ENCODE measurements at regions not wholly inside any gene's neighbourhood (a gene's known extent, or its start where the extent isn't known, plus 50 kb on each side); places are given as distances from the start of the nearest gene placed in this dataset.

DNA sequence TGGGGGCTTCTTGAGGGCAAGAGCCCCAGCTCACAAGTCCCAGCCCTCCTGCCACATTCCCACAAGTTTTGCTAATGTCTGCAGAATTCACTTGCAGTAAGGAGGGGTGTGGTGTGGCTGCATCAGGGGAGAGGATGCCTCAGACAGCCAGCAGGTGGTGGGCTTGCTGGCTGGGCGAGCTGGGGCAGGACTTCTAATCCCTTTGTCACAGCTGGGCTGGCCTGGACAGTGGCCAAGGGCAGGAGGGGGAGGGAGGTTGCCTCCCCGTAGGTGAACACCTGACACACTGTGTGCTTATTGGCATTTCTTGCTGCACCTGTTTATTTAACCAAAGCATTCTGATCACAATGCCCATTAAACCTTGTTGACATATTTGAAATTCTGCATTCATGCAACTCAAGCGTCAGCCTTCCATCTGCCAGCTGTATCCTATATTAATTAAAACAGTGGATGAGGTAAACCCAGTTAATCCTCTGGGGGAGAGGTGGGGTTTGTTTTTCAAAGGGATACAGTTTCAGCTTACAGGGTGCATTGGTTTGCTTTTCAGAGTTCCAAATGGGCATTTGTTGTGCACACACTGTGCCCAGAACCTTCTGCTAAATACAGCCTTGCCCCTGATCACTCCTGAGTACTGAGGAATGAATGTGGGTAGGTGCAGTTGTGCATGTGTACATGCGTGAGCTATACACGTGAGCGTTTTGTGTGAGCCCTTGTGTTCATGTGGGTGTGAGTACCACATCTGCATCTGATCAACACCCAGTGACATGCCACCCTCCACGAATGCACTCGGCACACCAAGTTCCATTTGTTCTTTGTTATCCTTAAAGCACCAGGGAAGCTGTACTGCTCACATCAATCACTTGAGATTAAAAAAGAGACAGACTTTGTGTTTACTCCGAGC is 268.7 kb downstream of the XXYLT1 start:
- H3K27me3 ChIP-seq (ENCODE audit: control insufficient read depth in 2 of 2, insufficient read depth in 1 of 2, low read length in 1 of 2), result no peaks in the 10 kb centered on the region
- H3K36me3 ChIP-seq (ENCODE audit: control insufficient read depth in 2 of 2, insufficient read depth in 2 of 2, low read length in 1 of 2), result no peaks in the 10 kb centered on the region
- peak in 4 of 9 donors; percentile 18 to 53 (median 38) for DNase-seq (ENCODE audit: low read depth in 6 of 9, low spot score in 9 of 9)
- no peaks in the 10 kb centered on the region for H3K9me3 ChIP-seq (ENCODE audit: control insufficient read depth in 2 of 2, insufficient read depth in 1 of 2, low read length in 1 of 2)
- peaks cover 0 to 10% of the 10 kb centered on the region in 2 donors for H3K4me1 ChIP-seq (ENCODE audit: control insufficient read depth in 2 of 2, insufficient read depth in 2 of 2, low read length in 2 of 2)
- no peak overlapping the region for H3K4me3 ChIP-seq (ENCODE audit: low read length in 2 of 2)
- H3K27ac ChIP-seq (ENCODE audit: low read depth in 1 of 2, low read length in 1 of 2), result no peak overlapping the region
- WGBS, result 67% methylated on average over 9 of the region's 9 CpGs

DNA sequence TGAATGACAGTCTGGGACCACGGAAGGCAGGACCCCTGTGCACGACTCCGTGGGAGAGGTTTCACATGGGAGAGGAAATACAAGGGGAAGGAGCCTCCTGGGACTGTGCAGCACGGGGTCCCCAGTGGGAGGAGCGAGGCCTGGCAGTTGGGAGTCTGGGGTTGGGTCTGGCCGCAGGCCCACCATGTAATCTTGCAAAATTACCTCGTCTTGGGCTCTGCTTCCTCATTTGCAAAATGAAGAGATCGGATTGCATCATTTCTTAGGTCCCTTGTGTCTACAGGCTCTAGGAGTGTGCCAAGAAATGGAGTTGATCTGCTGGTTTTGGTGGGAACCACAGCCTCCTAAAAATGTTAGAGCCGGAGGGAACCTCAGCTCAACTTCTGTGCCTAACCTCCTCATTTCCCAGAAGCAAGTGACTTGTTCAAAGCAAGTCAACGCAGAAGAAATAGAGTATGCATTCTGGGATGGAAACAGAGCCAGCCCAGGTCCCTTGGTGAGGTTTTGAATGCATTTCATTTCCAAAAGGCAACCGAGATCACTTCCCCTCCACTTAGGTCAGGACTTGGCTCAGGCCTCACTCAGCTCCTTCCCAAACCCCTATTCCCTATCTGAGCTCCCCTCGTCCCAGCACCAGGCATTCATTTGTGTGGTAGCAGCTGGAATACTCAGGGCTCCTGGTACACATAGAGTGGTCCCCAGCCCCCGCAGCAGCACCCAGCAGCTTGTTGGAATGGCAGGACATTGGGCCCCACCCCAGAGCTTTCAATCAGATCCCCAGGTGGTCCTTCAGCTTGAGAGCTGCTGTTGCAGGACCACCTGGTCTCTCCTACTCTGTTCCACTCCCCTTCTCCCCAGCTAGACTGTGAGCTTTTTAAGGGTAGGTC is 267.7 kb downstream of the XXYLT1 start:
- peak in 1 of 9 donors; percentile 22 for DNase-seq (ENCODE audit: low read depth in 6 of 9, low spot score in 9 of 9)
- no peaks in the 10 kb centered on the region for H3K27me3 ChIP-seq (ENCODE audit: control insufficient read depth in 2 of 2, insufficient read depth in 1 of 2, low read length in 1 of 2)
- H3K4me1 ChIP-seq (ENCODE audit: control insufficient read depth in 2 of 2, insufficient read depth in 2 of 2, low read length in 2 of 2), result peaks cover 0 to 15% of the 10 kb centered on the region in 2 donors
- no peaks in the 10 kb centered on the region for H3K36me3 ChIP-seq (ENCODE audit: control insufficient read depth in 2 of 2, insufficient read depth in 2 of 2, low read length in 1 of 2)
- WGBS, result 49% methylated on average over 13 of the region's 13 CpGs
- no peak overlapping the region for H3K4me3 ChIP-seq (ENCODE audit: low read length in 2 of 2)
- H3K27ac ChIP-seq (ENCODE audit: low read depth in 1 of 2, low read length in 1 of 2), result no peak overlapping the region
- H3K9me3 ChIP-seq (ENCODE audit: control insufficient read depth in 2 of 2, insufficient read depth in 1 of 2, low read length in 1 of 2), result no peaks in the 10 kb centered on the region

DNA sequence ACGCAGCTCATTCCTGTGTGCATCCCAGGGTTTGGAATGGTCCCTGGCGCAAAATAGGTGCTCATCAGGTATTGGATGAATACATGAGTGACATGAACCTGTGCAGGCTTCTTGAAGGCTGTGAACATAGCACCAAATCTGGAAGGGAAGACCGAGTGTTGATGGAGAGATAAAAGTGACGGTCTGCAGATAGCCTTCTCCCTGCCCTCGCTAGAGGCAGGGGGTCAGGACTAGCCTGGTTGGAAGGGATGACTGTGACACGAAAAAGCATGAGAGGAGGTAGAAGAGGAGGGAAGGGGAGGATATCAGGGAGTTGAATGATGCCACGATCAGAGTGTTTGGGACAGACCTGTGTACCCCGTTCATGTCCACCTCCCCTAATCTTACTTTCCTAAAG is 267.1 kb downstream of the XXYLT1 start:
- no peak for DNase-seq (ENCODE audit: low read depth in 6 of 9, low spot score in 9 of 9)
- H3K4me3 ChIP-seq (ENCODE audit: low read length in 2 of 2), result no peak overlapping the region
- no peaks in the 10 kb centered on the region for H3K27me3 ChIP-seq (ENCODE audit: control insufficient read depth in 2 of 2, insufficient read depth in 1 of 2, low read length in 1 of 2)
- no peaks in the 10 kb centered on the region for H3K36me3 ChIP-seq (ENCODE audit: control insufficient read depth in 2 of 2, insufficient read depth in 2 of 2, low read length in 1 of 2)
- H3K9me3 ChIP-seq (ENCODE audit: control insufficient read depth in 2 of 2, insufficient read depth in 1 of 2, low read length in 1 of 2), result no peaks in the 10 kb centered on the region
- peaks cover 0 to 15% of the 10 kb centered on the region in 2 donors for H3K4me1 ChIP-seq (ENCODE audit: control insufficient read depth in 2 of 2, insufficient read depth in 2 of 2, low read length in 2 of 2)
- no peak overlapping the region for H3K27ac ChIP-seq (ENCODE audit: low read depth in 1 of 2, low read length in 1 of 2)
- WGBS, result 98% methylated on average over 8 of the region's 8 CpGs

DNA sequence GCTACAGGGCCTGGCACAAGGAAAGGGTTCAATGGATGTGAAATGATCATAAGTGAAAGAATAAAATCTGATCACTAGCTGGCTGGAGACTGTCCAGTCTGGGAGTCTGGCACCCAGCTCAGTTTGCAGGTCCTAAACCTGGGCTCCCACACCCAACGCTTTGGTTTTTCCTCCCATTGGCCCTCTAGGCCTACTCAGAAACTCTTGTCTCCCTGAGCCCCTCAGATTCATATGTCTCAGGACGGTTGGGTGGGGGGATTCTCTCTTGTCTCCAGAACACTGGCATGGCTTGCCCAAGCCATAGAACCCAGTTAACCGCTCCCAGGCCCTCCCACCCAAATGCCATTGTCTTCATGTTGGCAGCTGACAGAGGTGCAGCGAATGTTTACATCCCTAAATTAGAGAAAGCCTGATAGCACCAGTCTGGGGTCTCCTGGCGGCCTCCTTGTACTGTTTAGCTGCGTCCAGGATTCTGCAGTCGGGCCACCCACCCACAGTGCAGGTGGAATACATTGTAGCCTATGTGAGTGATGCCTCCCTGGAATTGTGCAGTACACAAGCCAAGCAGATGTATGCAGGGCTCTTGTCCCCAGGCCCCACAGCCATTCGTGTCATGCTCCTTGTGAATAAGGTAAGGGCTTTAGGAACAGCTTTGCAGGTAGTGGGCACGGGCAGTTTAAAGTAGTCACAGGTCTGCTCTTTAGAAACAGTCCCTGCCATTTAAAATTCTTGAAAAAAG is 266.3 kb downstream of the XXYLT1 start:
- Histone ChIP-seq H3K4me1 (ENCODE audit: control insufficient read depth in 2 of 2, insufficient read depth in 2 of 2, low read length in 2 of 2) (peaks cover 0 to 15% of the 10 kb centered on the region in 2 donors), H3K27ac (ENCODE audit: low read depth in 1 of 2, low read length in 1 of 2) (no peak overlapping the region), H3K4me3 (ENCODE audit: low read length in 2 of 2) (no peak overlapping the region), H3K9me3 (ENCODE audit: control insufficient read depth in 2 of 2, insufficient read depth in 1 of 2, low read length in 1 of 2) (no peaks in the 10 kb centered on the region), H3K27me3 (ENCODE audit: control insufficient read depth in 2 of 2, insufficient read depth in 1 of 2, low read length in 1 of 2) (no peaks in the 10 kb centered on the region), H3K36me3 (ENCODE audit: control insufficient read depth in 2 of 2, insufficient read depth in 2 of 2, low read length in 1 of 2) (no peaks in the 10 kb centered on the region)
- no peak for DNase-seq (ENCODE audit: low read depth in 6 of 9, low spot score in 9 of 9)
- WGBS, result 98% methylated on average over 9 of the region's 9 CpGs

DNA sequence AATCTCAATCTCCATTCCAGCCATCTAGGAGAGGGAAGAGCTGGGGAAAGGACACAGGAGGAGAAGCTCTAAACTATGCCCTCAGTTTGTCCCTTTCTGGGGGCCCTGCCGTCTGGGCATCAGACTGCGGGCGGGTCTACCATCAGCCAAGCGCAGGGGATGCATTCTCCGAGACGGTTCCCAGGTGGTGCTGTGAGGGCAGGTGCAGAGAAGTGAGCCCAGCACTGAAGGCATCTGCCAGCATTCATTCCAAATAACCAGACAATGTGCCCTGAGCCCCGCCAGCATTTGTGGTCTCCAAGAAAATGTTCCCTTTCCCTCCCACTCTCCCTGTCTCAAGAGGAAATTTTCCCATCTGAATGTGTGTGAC is 265.7 kb downstream of the XXYLT1 start:
- no peak overlapping the region for H3K27ac ChIP-seq (ENCODE audit: low read depth in 1 of 2, low read length in 1 of 2)
- 96% methylated on average over 7 of the region's 7 CpGs for WGBS
- no peaks in the 10 kb centered on the region for H3K36me3 ChIP-seq (ENCODE audit: control insufficient read depth in 2 of 2, insufficient read depth in 2 of 2, low read length in 1 of 2)
- H3K4me1 ChIP-seq (ENCODE audit: control insufficient read depth in 2 of 2, insufficient read depth in 2 of 2, low read length in 2 of 2), result peaks cover 0 to 15% of the 10 kb centered on the region in 2 donors
- no peak overlapping the region for H3K4me3 ChIP-seq (ENCODE audit: low read length in 2 of 2)
- no peaks in the 10 kb centered on the region for H3K9me3 ChIP-seq (ENCODE audit: control insufficient read depth in 2 of 2, insufficient read depth in 1 of 2, low read length in 1 of 2)
- H3K27me3 ChIP-seq (ENCODE audit: control insufficient read depth in 2 of 2, insufficient read depth in 1 of 2, low read length in 1 of 2), result no peaks in the 10 kb centered on the region
- no peak for DNase-seq (ENCODE audit: low read depth in 6 of 9, low spot score in 9 of 9)

DNA sequence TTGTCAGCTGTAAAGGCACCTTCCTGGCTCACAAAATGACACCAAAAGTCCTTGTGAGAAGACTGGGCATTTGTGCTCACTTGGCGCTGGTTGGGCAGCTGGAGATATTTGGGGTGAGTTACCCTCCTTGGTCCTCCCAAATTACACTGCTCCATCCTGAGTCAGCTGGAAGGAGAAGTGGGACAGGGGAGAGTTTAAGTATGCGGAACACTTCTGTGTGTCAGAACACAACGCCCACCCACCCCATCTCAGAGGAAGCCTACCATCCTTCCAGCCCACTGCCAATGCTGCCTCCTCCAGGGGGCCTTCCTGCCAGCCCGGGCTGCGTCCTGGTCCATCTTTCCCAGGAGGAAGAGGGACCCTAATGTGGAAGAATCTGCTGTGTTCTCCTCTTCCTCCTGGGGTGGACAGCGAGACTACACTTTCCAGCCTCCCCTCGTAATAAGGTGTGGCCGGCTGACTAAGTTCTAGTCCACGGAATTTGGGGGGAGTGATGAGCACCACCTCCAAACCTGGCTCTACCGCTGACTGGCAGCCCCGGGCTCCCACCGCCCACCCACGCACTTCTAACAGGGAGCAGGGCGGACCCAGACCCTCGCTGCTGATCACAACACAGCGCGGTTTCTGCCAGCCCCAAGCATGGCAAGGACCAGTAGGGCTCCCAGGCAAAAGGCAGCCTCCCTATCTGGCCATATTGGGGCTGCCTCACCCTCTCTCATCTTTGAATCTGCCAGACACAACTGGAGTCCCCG is 265.0 kb downstream of the XXYLT1 start:
- no peaks in the 10 kb centered on the region for H3K9me3 ChIP-seq (ENCODE audit: control insufficient read depth in 2 of 2, insufficient read depth in 1 of 2, low read length in 1 of 2)
- no peaks in the 10 kb centered on the region for H3K36me3 ChIP-seq (ENCODE audit: control insufficient read depth in 2 of 2, insufficient read depth in 2 of 2, low read length in 1 of 2)
- no peaks in the 10 kb centered on the region for H3K27me3 ChIP-seq (ENCODE audit: control insufficient read depth in 2 of 2, insufficient read depth in 1 of 2, low read length in 1 of 2)
- DNase-seq (ENCODE audit: low read depth in 6 of 9, low spot score in 9 of 9), result no peak
- peaks cover 0 to 15% of the 10 kb centered on the region in 2 donors for H3K4me1 ChIP-seq (ENCODE audit: control insufficient read depth in 2 of 2, insufficient read depth in 2 of 2, low read length in 2 of 2)
- 94% methylated on average over 18 of the region's 18 CpGs for WGBS
- no peak overlapping the region for H3K4me3 ChIP-seq (ENCODE audit: low read length in 2 of 2)
- H3K27ac ChIP-seq (ENCODE audit: low read depth in 1 of 2, low read length in 1 of 2), result no peak overlapping the region

DNA sequence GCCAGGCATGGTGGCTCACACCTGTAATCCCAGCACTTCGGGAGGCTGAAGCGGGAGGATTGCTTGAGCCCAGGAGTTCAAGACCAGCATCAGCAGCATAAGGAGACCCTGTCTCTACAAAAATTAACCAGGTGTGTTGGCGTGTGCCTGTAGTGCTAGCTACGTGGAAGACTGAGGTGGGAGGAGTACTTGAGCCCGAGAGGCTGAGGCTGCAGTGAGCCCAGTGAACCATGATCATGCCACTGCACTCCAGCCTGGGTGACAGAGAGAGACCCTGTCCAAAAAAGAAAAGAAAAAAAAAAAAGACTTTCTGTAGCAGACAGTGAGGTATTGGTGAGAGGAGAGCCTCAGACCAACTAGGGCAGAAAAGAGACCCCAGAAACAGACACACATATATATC is 263.8 kb downstream of the XXYLT1 start:
- Histone ChIP-seq H3K27me3 (ENCODE audit: control insufficient read depth in 2 of 2, insufficient read depth in 1 of 2, low read length in 1 of 2) (no peaks in the 10 kb centered on the region), H3K9me3 (ENCODE audit: control insufficient read depth in 2 of 2, insufficient read depth in 1 of 2, low read length in 1 of 2) (no peaks in the 10 kb centered on the region), H3K27ac (ENCODE audit: low read depth in 1 of 2, low read length in 1 of 2) (no peak overlapping the region), H3K4me1 (ENCODE audit: control insufficient read depth in 2 of 2, insufficient read depth in 2 of 2, low read length in 2 of 2) (peaks cover 0 to 15% of the 10 kb centered on the region in 2 donors), H3K36me3 (ENCODE audit: control insufficient read depth in 2 of 2, insufficient read depth in 2 of 2, low read length in 1 of 2) (no peaks in the 10 kb centered on the region), H3K4me3 (ENCODE audit: low read length in 2 of 2) (no peak overlapping the region)
- no peak for DNase-seq (ENCODE audit: low read depth in 6 of 9, low spot score in 9 of 9)
- WGBS, result 97% methylated on average over 5 of the region's 5 CpGs

DNA sequence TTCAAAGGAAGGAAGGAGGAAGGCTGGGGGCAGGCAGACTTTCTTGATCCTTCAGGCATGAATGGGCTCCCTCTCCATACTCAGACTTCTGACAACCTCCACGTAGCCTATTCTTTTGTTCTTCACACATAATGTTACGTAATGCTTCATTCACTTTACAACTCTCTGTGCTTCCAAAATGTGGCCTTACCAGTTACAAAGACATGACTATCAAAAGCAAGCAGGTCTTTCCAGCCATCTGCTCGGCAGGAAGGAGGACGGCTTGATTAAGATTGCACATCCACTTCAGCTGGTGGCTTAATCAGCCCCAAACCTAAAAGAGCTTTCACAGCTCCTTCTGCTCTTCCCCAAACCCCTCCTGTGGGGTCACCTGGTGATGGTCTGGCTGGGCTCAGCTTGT is 263.2 kb downstream of the XXYLT1 start:
- Histone ChIP-seq H3K27me3 (ENCODE audit: control insufficient read depth in 2 of 2, insufficient read depth in 1 of 2, low read length in 1 of 2) (no peaks in the 10 kb centered on the region), H3K4me1 (ENCODE audit: control insufficient read depth in 2 of 2, insufficient read depth in 2 of 2, low read length in 2 of 2) (peaks cover 0 to 11% of the 10 kb centered on the region in 2 donors), H3K9me3 (ENCODE audit: control insufficient read depth in 2 of 2, insufficient read depth in 1 of 2, low read length in 1 of 2) (no peaks in the 10 kb centered on the region), H3K4me3 (ENCODE audit: low read length in 2 of 2) (no peak overlapping the region), H3K36me3 (ENCODE audit: control insufficient read depth in 2 of 2, insufficient read depth in 2 of 2, low read length in 1 of 2) (no peaks in the 10 kb centered on the region), H3K27ac (ENCODE audit: low read depth in 1 of 2, low read length in 1 of 2) (no peak overlapping the region)
- 70% methylated on average over 4 of the region's 4 CpGs for whole genome bisulfite sequencing
- DNase-seq (ENCODE audit: low read depth in 6 of 9, low spot score in 9 of 9), result no peak

Data from thymus (tissue), 11 donors.